Activated CD8-positive, alpha-beta T cell treated with anti-CD3 and anti-CD28 coated beads for 36 hours (primary cell): ENCODE measurements at regions not wholly inside any gene's neighbourhood (a gene's known extent, or its start where the extent isn't known, plus 50 kb on each side); places are given as distances from the start of the nearest gene placed in this dataset.

Experiments
- ATAC-seq: fragments of 200-7000 bp; cut with Tn5 transposase; one replicate; pipeline ENCODE4 v1.10.0; 2021; ENCODE audit warnings: mild to moderate bottlenecking, moderate library complexity
- CTCF ChIA-PET: fragments of 350-600 bp; sonication (Branson Sonifier 250); formaldehyde crosslinking; loops from one replicate; lab custom pipeline; 2021; ENCODE audit warnings: antibody characterized with exemption; lab: Charles Lee
- POLR2A ChIA-PET: fragments of 350-600 bp; sonication (Branson Sonifier 250); formaldehyde crosslinking; loops from one replicate; lab custom pipeline; 2021; ENCODE audit warnings: antibody characterized with exemption; lab: Charles Lee
- DNase-seq: peaks from one replicate; pipeline ENCODE4 v3.0.0-alpha.2; 2020
- H3K27ac Mint-ChIP-seq: one replicate; pipeline ENCODE4 v1.8.0; 2021; ENCODE audit warnings: mild to moderate bottlenecking, mixed read lengths
- H3K27me3 Mint-ChIP-seq: one replicate; pipeline ENCODE4 v1.8.0; 2021; ENCODE audit warnings: mixed read lengths
- H3K36me3 Mint-ChIP-seq: one replicate; pipeline ENCODE4 v1.8.0; 2021; ENCODE audit warnings: low read depth, mixed read lengths
- H3K4me1 Mint-ChIP-seq: one replicate; pipeline ENCODE4 v1.8.0; 2021; ENCODE audit warnings: low read depth, mixed read lengths
- H3K4me3 Mint-ChIP-seq: one replicate; pipeline ENCODE4 v1.8.0; 2021; ENCODE audit warnings: mild to moderate bottlenecking, moderate library complexity, mixed read lengths
- H3K9me3 Mint-ChIP-seq: one replicate; pipeline ENCODE4 v1.8.0; 2021; ENCODE audit warnings: mixed read lengths
- intact Hi-C: fragments of 100-400 bp; cut with micrococcal nuclease; formaldehyde crosslinking; loops from one replicate; pipeline ENCODE4 v1.10.0; 2022
- TF ChIP-seq, protein P1 (sequence below): fragments of 200-600 bp; IDR thresholded peaks from one replicate; pipeline ENCODE4 v1.8.0; 2022; ENCODE audit warnings: antibody characterized with exemption, mild to moderate bottlenecking

DNA sequence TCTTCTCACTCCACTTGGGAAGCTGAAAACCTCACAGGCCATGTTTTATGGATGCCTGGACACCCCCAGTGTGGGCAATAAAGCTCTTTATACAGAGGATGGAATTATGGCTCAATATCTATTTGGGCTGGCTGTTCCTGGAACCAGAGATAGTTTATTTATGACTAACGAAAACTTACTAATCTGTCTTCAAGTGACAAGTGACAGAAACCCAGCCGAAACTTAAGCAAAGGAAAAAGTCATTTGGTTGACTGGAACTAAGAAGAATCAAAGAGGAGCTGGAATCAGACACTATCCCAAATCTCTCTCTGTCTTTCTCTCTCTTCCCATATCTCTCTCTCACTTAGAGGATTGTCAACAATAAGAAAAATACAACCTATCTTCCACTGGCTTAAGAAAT is 78.3 kb upstream of the CDK6 start:
- Mint-ChIP-seq H3K9me3 (no peaks in the 10 kb centered on the region), H3K4me3 (no peak overlapping the region), H3K27ac (no peak overlapping the region), H3K4me1 (no peaks in the 10 kb centered on the region), H3K27me3 (no peaks in the 10 kb centered on the region), H3K36me3 (no peaks in the 10 kb centered on the region)
- intact Hi-C loops: no loop called here
- DNase-seq: no peak
- TF ChIP-seq, protein P1, sequence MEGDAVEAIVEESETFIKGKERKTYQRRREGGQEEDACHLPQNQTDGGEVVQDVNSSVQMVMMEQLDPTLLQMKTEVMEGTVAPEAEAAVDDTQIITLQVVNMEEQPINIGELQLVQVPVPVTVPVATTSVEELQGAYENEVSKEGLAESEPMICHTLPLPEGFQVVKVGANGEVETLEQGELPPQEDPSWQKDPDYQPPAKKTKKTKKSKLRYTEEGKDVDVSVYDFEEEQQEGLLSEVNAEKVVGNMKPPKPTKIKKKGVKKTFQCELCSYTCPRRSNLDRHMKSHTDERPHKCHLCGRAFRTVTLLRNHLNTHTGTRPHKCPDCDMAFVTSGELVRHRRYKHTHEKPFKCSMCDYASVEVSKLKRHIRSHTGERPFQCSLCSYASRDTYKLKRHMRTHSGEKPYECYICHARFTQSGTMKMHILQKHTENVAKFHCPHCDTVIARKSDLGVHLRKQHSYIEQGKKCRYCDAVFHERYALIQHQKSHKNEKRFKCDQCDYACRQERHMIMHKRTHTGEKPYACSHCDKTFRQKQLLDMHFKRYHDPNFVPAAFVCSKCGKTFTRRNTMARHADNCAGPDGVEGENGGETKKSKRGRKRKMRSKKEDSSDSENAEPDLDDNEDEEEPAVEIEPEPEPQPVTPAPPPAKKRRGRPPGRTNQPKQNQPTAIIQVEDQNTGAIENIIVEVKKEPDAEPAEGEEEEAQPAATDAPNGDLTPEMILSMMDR: no peak
- ChIA-PET CTCF (no interaction called here), POLR2A (no interaction called here)
- ATAC-seq: no peak

DNA sequence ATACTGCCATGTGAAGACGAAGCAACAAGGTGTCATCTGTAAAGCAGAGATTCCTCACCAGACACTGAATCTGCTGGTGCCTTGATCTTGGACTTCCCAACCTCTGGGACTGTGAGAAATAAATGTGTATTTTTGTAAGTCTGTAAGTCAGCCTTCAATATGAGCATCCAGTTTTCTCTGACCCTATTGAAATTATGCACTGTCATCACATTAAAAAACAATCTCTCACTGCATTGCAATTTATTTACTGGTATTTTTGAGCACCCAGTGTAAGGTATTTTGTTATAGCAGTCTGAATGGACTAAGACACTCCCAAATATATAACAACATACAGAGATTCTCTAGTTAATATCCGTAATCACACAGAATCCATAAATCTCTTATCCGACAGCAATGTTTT is 77.5 kb upstream of the CDK6 start:
- Mint-ChIP-seq H3K4me1 (no peaks in the 10 kb centered on the region), H3K36me3 (no peaks in the 10 kb centered on the region), H3K4me3 (no peak overlapping the region), H3K9me3 (no peaks in the 10 kb centered on the region), H3K27ac (no peak overlapping the region), H3K27me3 (no peaks in the 10 kb centered on the region)
- intact Hi-C loops: no loop called here
- TF ChIP-seq, protein P1: no peak
- CTCF ChIA-PET: no interaction called here
- ATAC-seq (no peak), DNase-seq (no peak)
- POLR2A ChIA-PET: no interaction called here

DNA sequence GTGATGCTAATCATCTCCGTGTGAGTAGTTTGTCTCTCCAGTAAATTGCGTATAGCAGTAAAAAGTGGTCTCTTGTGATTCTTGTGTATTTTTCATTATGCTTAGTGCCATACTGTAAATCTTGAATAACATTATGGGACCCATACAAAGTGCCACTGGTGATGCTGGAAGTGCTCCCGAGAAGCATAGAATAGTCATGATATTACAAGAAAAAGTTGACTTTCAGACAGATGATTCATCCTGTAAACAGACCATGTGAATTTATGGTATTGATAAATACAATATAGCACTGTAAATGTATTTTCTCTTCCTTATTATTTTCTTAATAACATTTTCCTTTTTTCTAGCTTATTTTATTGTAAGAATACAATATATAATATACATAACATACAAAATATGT is 74.6 kb upstream of the CDK6 start:
- Mint-ChIP-seq H3K9me3 (no peaks in the 10 kb centered on the region), H3K36me3 (no peaks in the 10 kb centered on the region), H3K27me3 (no peaks in the 10 kb centered on the region), H3K4me1 (peaks cover 1% of the 10 kb centered on the region), H3K27ac (no peak overlapping the region), H3K4me3 (no peak overlapping the region)
- TF ChIP-seq, protein P1: no peak
- POLR2A ChIA-PET: interaction anchor here (0.5 kb wide), 1 partner anchor 49 kb away, joined by 3 read pairs; no protein-coding TSS in a partner anchor
- intact Hi-C loops: no loop called here
- CTCF ChIA-PET: no interaction called here
- no peak for ATAC-seq
- no peak for DNase-seq

GRCh38 chr7:92909686-92910475 is 73.5 kb upstream of the CDK6 start:
- H3K27me3 Mint-ChIP-seq: no peaks in the 10 kb centered on the region
- intact Hi-C loops: loop anchor here (10.0 kb wide), 1 partner anchor 225 kb away; no protein-coding TSS in a partner anchor

More at GRCh38 chr7:92909686-92910475, 73.5 kb upstream of the CDK6 start:
- ATAC-seq (no peak), DNase-seq (no peak)
- TF ChIP-seq, protein P1: no peak
- Mint-ChIP-seq H3K4me3 (no peak overlapping the region), H3K4me1 (peaks cover 9% of the 10 kb centered on the region), H3K9me3 (no peaks in the 10 kb centered on the region), H3K36me3 (no peaks in the 10 kb centered on the region), H3K27ac (no peak overlapping the region)
- POLR2A ChIA-PET: no interaction called here
- CTCF ChIA-PET: no interaction called here
